ENCODE measurements at regions not wholly inside any gene's neighbourhood (a gene's known extent, or its start where the extent isn't known, plus 50 kb on each side); places are given as distances from the start of the nearest gene placed in this dataset.

GRCh38 chr14:82635915-82636314 lies 1102.3 kb upstream of the SEL1L start:
- no peak for TF ChIP-seq CTCF (IDR thresholded peaks at IDR 0.05; ENCODE audit: insufficient read depth, low read length)
- TF ChIP-seq REST (IDR thresholded peaks at IDR 0.05; ENCODE audit: insufficient replicate concordance, low read depth) = no peak
- TF ChIP-seq POLR2AphosphoS5 (IDR thresholded peaks at IDR 0.05; ENCODE audit: low read depth) = no peak
- TF ChIP-seq GABPA (IDR thresholded peaks at IDR 0.05; ENCODE audit: low read depth) = no peak
